ENCODE measurements at regions not wholly inside any gene's neighbourhood (a gene's known extent, or its start where the extent isn't known, plus 50 kb on each side); places are given as distances from the start of the nearest gene placed in this dataset.

DNA sequence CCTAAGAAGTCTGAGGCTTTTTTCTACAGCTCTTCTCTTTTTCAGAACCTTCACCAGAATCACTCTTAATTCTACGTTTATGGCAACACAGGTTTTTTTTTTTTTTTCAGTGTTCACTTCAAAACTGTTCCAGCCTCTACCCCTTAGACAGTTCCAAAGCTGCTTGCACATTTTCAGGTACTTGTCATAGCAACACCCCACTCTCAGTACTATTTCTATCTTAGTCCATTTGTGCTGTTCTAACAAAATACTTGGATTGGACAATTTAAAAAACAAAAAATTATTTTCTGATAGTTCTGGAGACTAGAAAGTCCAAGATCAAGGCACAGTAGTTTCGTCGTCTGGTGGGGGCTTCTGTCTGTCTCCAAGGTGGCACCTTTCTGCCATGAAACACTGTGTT, 340.9 kb upstream of the RPS23 start:
- in situ Hi-C loops (cut with HindIII; ENCODE audit: extremely low pct_ligation_motif_present, low pct_unique_long_range_greater_than_20kb) (no loop called here), intact Hi-C loops (cut with micrococcal nuclease; ENCODE audit: unreplicated experiment) (no loop called here)
- Histone ChIP-seq H3K36me3 (replicated peaks in 1 of 2; ENCODE audit: control insufficient read depth in 1 of 2, insufficient read depth in 2 of 2, low read length in 2 of 2) (no peaks in the 10 kb centered on the region), H3K4me2 (ENCODE audit: low read depth, low read length) (no peak overlapping the region), H3K4me3 (replicated peaks in 1 of 3; ENCODE audit: insufficient read depth in 1 of 3, low read depth in 2 of 3, low read length in 3 of 3) (no peak overlapping the region), H2AFZ (ENCODE audit: low read length) (no peak overlapping the region), H3K4me1 (ENCODE audit: insufficient read depth, low read length) (peaks cover 31% of the 10 kb centered on the region), H3K9me3 (ENCODE audit: low read length) (no peaks in the 10 kb centered on the region), H3K9ac (ENCODE audit: insufficient read depth, low read depth, low read length) (no peak overlapping the region), H3K79me2 (ENCODE audit: insufficient read depth, low read length) (no peaks in the 10 kb centered on the region), H4K20me1 (ENCODE audit: insufficient read depth, low read length) (no peaks in the 10 kb centered on the region), H3K27me3 (ENCODE audit: control insufficient read depth in 1 of 2, insufficient read depth in 2 of 2, low read length in 2 of 2) (no peaks in the 10 kb centered on the region), H3K27ac (ENCODE audit: extremely low read length, insufficient read depth, low read length) (no peak overlapping the region)
- BruUV-seq (replicated peaks), result no TSS peak
- ATAC-seq, result no peak
- FAIRE-seq, result no peak
- 72% methylated on average over 3 of the region's 3 CpGs for WGBS (ENCODE audit: low lambda C conversion rate)
- TF ChIP-seq ZNF761 (CRISPR knock-in tag; conservative IDR thresholded peaks at IDR 0.05), result no peak
- TF ChIP-seq, protein P1, sequence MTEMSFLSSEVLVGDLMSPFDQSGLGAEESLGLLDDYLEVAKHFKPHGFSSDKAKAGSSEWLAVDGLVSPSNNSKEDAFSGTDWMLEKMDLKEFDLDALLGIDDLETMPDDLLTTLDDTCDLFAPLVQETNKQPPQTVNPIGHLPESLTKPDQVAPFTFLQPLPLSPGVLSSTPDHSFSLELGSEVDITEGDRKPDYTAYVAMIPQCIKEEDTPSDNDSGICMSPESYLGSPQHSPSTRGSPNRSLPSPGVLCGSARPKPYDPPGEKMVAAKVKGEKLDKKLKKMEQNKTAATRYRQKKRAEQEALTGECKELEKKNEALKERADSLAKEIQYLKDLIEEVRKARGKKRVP (CRISPR knock-in tag; IDR thresholded peaks at IDR 0.05), result no peak
- TF ChIP-seq FOXC1 (CRISPR knock-in tag; IDR thresholded peaks at IDR 0.05; ENCODE audit: borderline replicate concordance), result no peak
- CTCF ChIA-PET (ENCODE audit: low intra/inter-chr PET ratio, low total read pairs), result no interaction called here
- no peak for DNase-seq (ENCODE audit: low spot score)
- POLR2A ChIA-PET, result no interaction called here

DNA sequence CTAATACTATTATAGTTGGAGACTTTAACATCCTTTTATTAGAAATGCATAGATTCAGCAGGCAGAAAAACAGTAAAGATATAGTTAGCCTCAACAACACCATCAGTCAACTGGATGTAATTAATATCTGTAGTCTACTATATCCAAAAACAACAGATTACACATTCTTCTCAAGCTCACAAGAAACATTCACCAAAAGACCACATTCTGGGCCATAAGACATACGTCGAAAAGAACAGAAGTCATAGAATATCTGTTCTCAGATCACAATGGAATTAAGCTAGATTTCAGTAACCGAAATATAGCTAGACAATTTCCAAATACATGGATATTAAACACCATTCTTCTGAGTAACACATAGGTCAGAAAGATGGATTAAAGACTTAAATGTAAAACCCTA, 336.6 kb upstream of the RPS23 start:
- H2AFZ ChIP-seq (ENCODE audit: low read length), result no peak overlapping the region
- ATAC-seq (no peak), DNase-seq (ENCODE audit: low spot score) (no peak), FAIRE-seq (no peak)
- no peaks in the 10 kb centered on the region for H3K9me3 ChIP-seq (ENCODE audit: low read length)
- BruUV-seq (replicated peaks), result no TSS peak
- intact Hi-C loops (cut with micrococcal nuclease; ENCODE audit: unreplicated experiment), result no loop called here
- no peak for TF ChIP-seq SRSF9 (IDR thresholded peaks at IDR 0.05; ENCODE audit: borderline replicate concordance, insufficient read depth, low read depth, low read length, poor library complexity, severe bottlenecking)
- no peak for TF ChIP-seq CCDC6 (CRISPR knock-in tag; IDR thresholded peaks at IDR 0.05)
- no peak for TF ChIP-seq MTF1 (CRISPR knock-in tag; IDR thresholded peaks at IDR 0.05)
- TF ChIP-seq SIX4 (CRISPR knock-in tag; IDR thresholded peaks at IDR 0.05), result no peak
- TF ChIP-seq KLF16 (CRISPR knock-in tag; IDR thresholded peaks at IDR 0.05), result no peak
- TF ChIP-seq, protein P2, sequence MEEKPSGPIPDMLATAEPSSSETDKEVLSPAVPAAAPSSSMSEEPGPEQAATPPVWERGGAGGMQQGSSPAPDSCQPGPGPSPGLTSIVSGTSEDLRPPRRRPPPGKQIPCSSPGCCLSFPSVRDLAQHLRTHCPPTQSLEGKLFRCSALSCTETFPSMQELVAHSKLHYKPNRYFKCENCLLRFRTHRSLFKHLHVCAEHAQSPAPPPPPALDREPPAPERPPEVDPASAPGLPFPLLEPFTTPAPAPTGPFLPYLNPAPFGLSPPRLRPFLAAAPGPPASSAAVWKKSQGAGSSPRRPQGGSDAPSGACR (CRISPR knock-in tag; IDR thresholded peaks at IDR 0.05), result no peak
- TF ChIP-seq AGO1 (IDR thresholded peaks at IDR 0.05; ENCODE audit: low read depth, low read length, poor library complexity, severe bottlenecking), result no peak
- TF ChIP-seq, protein P3, sequence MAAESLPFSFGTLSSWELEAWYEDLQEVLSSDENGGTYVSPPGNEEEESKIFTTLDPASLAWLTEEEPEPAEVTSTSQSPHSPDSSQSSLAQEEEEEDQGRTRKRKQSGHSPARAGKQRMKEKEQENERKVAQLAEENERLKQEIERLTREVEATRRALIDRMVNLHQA (CRISPR knock-in tag; IDR thresholded peaks at IDR 0.05), result no peak
- no peak overlapping the region for H3K27ac ChIP-seq (ENCODE audit: extremely low read length, insufficient read depth, low read length)
- in situ Hi-C loops (cut with HindIII; ENCODE audit: extremely low pct_ligation_motif_present, low pct_unique_long_range_greater_than_20kb), result no loop called here
- H3K4me1 ChIP-seq (ENCODE audit: insufficient read depth, low read length), result no peaks in the 10 kb centered on the region
- CTCF ChIA-PET (ENCODE audit: low intra/inter-chr PET ratio, low total read pairs), result no interaction called here
- no peak overlapping the region for H3K4me2 ChIP-seq (ENCODE audit: low read depth, low read length)
- no peak overlapping the region for H3K9ac ChIP-seq (ENCODE audit: insufficient read depth, low read depth, low read length)
- no peak overlapping the region for H3K4me3 ChIP-seq (replicated peaks in 1 of 3; ENCODE audit: insufficient read depth in 1 of 3, low read depth in 2 of 3, low read length in 3 of 3)
- no peaks in the 10 kb centered on the region for H3K27me3 ChIP-seq (ENCODE audit: control insufficient read depth in 1 of 2, insufficient read depth in 2 of 2, low read length in 2 of 2)
- WGBS (ENCODE audit: low lambda C conversion rate), result 33% methylated on average over 3 of the region's 3 CpGs
- no peaks in the 10 kb centered on the region for H3K36me3 ChIP-seq (replicated peaks in 1 of 2; ENCODE audit: control insufficient read depth in 1 of 2, insufficient read depth in 2 of 2, low read length in 2 of 2)
- H3K79me2 ChIP-seq (ENCODE audit: insufficient read depth, low read length), result no peaks in the 10 kb centered on the region
- POLR2A ChIA-PET, result interaction anchor here (1.0 kb wide), 1 partner anchor 8 kb away, joined by 5 read pairs; no protein-coding TSS in a partner anchor
- H4K20me1 ChIP-seq (ENCODE audit: insufficient read depth, low read length), result no peaks in the 10 kb centered on the region

All from HepG2 (cell line).